Activated CD4-positive, alpha-beta T cell treated with anti-CD3 and anti-CD28 coated beads, Interleukin-2, amount 50 U/mL, for 4 hours (primary cell): ENCODE measurements at regions not wholly inside any gene's neighbourhood (a gene's known extent, or its start where the extent isn't known, plus 50 kb on each side); places are given as distances from the start of the nearest gene placed in this dataset.
"Not testable (repeated sequence)": the region's sequence is repeated elsewhere in the genome, so short reads cannot be mapped to it uniquely, and the experiment has no call there.

Source experiments
- DNase-seq, 2 experiments: peaks; one replicate each; pipeline ENCODE4 v3.0.0-alpha.2; 2020

DNA sequence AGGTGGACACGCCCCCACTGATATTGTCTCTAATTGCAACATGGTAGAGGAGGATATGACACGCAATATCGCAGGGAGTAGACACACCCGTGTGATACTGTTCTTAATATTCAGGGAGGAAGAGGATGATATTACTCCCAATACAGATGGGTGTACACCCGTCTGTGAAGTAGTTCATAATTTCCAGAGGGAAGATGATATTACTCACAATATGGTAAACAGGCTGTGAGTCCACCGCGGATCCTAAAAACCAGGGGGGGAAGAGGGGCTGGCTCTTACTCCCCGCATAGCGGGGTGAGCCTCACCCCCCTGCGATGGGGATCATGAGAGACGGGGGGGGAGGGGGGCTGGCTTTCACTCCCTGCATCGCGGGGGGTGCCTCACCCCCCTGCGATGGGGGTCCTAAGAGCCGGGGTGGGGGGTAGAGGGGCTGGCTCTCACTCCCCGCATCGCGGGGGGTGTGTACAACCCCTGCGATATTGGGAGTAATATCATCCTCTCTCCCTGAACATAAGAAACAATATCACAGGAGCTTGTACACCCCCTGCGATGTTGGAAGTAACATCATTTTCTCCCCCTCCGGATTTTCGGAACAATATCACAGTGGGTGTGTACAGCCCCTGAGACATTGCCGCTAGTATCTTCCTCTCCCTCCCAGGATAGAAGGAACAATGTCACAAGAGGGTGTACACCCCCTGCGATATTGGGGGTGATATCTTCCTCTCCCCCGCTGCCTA is 52.2 kb upstream of the FRG2C start:
- DNase-seq, result not testable (repeated sequence)
